PC-9 (cell line): ENCODE measurements at regions not wholly inside any gene's neighbourhood (a gene's known extent, or its start where the extent isn't known, plus 50 kb on each side); places are given as distances from the start of the nearest gene placed in this dataset.

ENCODE experiments used
- CTCF ChIP-seq: fragments of 200-600 bp; sonication (generic); conservative IDR thresholded peaks from 2 replicates; pipeline ENCODE4 v1.6.1; 2017; ENCODE audit warnings: mixed run types, antibody characterized with exemption, mild to moderate bottlenecking, moderate library complexity
- EZH2 ChIP-seq: fragments of 200-600 bp; sonication (generic); IDR thresholded peaks from 2 replicates; pipeline ENCODE4 v1.8.0; 2017; ENCODE audit warnings: antibody characterized with exemption, low read depth

GRCh38 chr16:77063676-77064016 lies 127.3 kb upstream of the MON1B start:
- TF ChIP-seq EZH2 (no peak), CTCF (no peak)
